CD4-positive, alpha-beta T cell treated with Interleukin-4 for 4 hours (primary cell): ENCODE measurements at regions not wholly inside any gene's neighbourhood (a gene's known extent, or its start where the extent isn't known, plus 50 kb on each side); places are given as distances from the start of the nearest gene placed in this dataset.

ENCODE experiments used
- DNase-seq: peaks from one replicate; pipeline ENCODE4 v3.0.0-alpha.2; 2020

DNA sequence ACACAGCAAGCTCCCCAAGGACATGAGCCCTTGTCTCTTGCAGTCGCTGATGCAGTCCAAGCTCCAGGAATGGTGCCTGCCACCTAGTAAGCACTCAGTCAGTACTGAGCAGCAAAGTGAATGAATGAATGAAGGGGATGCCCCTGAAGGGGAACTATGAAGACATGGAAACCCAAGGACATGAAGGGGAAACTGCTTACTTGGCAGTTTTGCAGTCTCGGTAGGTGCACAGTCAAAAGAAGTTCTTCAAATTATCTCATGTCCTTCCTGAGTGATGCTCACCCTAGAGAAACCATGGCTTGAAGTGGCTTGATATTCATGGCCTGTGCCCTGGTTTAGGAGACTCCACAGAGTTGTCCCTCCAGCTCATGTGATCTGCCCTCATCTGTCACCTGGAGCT, 102.1 kb upstream of the DLX2 start:
- DNase-seq, result no peak

DNA sequence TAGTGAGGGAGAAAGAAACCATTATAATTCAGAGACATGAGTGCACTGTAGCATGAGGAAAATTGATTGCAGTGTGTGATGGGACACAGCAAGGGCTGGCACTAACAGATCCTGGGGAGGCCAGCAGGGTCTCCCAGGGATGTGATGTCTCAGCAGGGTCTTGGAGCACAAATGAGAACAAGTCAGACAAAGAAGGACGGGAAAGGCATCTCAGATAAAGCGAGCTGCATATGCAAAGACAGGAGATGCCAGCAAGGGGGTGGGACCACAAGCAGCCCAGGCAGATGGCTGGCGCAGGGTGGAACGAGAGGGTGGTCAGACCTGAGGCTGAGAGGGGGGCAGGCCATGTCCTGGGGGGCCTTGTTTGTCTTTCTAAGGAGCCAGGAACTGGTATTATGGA, 102.6 kb upstream of the DLX2 start:
- DNase-seq, result no peak

DNA sequence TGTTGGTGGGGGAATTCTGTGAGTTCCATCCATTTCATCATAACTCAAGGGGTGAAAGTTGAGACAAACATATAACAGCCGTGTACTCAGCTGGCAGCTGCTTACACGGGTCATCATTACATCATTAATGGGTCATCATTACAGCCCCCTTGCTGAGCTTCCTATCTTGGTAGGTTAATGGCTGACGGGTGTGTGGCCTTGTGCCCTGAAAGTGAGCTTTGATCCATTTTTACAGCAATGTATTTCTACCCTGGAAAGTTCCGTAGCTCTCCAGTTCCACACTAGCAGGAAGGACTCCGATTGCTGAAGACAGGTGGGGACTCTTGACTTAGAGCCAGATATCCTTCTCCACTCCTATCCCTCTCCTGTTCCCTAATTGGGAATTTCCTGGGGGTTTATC, 105.2 kb upstream of the DLX2 start:
- DNase-seq, result no peak

DNA sequence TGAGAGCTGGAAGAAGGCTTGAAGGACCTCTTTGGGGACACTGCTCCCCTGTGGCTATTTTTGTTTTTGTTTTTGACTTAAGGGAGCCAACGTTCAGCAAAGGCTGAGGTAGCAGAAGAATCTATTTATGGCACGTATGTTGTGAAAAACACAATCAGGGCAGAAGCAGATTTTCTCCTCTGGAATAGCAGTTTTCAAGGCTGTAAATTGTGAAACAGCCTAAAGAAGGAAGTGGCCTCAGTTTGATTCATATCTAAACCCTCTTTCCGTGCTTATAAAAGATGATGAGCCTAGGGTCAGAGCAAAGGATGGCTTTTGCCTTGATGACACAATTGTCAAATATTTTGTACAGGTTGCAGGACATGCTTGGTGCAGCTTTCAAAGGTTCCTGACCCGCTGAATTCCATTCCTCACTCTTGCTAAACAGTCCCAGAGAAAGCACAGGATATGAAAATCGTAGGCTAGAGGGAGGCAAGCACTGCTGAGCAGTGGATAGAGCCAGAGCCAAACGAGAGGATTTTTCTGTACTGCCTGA, 106.2 kb upstream of the DLX2 start:
- DNase-seq, result no peak

DNA sequence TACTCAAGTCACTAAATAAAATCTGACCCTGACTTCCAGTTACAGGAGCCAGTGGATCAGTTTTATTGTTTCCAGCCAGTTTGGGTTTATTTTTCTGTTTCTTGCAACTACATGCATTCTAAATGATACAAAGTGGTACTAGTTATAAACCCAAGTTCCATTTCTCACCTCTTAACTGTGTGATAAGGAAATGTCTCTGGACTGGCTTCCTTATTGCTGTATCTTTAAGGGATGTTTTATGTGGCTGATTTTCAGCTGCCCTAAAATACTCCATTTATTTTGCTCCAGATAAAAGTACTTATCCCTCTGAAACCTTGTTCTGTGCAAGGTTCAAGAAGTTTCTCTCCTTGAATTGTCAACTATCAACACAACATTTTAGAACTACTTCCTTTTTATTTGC, 107.9 kb upstream of the DLX2 start:
- no peak for DNase-seq

DNA sequence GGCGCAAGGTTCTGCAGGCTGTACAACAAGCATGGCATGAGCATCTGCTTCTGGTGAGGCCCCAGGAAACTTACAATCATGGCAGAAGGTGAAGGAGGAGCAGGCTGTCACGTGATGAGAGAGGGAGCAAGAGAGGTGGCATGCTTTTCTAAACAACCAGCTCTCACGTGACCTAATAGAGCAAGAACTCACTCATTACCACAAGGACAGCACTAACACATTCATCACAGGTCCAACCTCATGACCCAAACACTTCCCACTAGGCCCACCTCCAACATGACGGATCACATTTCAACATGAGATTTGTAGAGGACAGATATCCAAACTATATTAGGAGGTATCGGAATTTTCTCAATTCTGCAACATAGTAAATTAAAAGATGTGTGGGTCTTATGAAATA, 108.8 kb upstream of the DLX2 start:
- no peak for DNase-seq

DNA sequence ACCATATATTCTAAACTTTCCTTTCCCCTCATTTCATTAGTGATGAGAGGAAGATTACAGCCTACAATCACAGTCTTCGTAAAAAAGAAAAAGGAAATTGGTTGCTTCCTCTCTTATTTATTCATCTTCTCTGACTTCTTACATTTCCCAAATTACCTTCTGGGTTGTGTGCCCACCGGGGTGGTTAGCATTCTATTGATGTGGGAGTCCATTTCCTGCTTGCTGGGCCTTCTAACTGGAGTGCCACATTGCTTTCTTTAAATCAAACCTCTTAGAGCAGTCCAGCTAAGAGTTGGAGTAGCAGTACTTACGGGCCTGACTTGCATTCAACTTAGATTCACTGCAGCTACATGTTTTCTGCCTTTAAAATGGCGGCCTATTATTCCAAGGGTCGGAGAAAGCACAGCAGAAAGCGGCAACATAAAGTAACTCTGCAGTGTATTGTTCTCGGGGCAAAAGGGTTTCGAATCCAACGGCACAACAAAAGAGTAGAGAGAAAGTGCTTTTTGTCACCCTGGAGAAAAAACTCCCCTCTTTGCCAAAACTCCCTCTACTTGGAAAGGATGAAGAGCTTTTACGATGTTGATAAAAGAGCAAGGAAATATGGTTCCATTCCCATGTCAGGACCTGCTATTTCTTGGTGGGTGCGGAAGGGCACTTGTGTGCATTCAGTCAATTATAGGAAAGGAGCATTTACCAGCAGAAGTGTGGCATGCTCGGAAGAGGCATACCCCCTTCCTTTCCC, 110.6 kb upstream of the DLX2 start:
- DNase-seq, result no peak

DNA sequence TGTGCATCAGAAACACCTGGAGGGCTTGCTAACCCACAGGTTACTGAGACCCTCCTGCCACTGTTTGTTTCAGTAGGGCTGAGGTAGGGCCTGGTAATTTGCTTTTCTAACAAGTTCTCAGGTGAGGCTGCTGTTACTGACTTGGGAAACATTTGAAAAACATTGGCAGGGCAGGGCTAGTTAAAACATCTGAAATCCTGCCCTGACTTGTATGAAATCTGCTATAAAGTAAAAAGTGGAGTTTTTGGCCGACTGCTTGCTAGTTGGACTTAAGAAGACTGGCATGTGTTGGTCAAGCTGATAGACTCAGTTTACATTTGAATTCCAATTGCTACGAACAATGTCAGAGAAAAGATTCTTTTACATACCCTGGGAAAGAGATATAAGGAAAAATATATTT, 111.6 kb upstream of the DLX2 start:
- no peak for DNase-seq

DNA sequence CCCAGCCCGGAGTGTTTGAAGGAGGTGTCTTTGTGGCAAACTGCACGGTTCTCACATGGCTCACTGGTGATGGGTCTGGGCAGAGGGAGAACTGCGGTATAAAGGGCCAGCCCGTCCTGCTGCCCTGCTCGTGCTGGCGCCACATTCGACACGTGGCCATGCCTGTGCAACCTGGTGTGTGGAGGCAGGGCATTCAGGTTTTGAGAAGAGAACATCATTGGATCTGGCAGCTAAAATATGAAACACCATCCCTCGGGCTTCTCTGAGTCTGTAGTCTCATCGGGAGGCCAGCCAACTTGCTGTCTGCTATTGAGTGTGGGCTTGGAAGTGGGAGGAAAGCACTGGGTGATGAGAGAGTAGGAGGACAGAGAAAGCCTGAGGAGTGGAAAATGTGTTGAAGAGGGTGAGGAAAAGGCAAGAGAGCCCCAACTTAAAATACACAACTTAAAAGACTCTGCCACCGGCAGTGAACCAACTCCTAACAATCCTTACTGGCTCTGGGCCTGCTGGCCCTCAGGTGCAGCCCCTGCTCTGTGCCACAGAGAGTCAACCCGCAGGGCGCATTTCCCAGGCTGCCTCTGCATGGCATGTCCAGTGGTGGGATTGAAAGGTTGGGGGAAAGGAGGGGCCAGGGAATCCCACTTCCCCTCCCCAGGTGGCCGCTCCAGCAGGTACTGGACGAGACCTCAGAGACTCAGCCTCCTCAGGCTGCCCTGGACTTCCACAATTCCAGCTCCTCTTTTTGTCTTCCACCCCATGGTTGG, 112.7 kb upstream of the DLX2 start:
- DNase-seq, result no peak

DNA sequence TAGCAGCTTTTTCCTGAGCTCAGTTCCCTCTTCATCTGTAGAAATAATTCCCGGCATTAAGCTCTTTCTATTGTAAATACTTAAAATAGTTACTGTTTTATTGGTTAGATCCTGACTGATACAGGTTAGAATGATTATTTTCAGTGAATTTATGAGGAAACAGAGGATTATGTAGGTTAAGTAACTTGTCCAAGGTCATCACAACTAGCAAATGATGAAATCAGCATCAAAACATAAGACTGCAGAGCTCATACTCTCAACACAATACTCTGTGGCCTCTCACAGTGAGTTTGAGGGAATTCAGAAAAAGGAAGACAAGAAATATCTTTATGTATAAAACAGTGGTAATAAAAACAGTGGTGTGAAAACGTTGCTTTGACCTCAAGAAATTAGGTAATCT, 113.2 kb upstream of the DLX2 start:
- DNase-seq, result no peak

DNA sequence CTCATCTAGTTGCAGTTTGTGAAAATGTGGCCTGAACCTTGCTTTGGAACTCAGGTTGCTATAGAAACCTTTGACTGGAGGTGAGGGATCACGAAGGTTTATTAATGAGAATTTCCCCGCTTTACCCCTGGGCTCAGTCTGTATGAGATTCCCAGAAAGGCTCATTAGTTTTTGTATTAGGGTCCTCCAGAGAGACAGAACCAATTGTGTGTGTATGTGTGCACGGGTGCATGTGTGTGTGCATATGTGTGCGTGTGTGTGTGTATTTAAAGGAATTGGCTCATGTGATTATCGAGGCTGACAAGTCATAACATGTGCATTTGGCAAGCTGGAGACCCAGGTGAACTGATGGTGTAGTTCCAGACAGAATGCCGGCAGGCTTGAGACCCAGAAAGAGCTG, 113.8 kb upstream of the DLX2 start:
- no peak for DNase-seq

DNA sequence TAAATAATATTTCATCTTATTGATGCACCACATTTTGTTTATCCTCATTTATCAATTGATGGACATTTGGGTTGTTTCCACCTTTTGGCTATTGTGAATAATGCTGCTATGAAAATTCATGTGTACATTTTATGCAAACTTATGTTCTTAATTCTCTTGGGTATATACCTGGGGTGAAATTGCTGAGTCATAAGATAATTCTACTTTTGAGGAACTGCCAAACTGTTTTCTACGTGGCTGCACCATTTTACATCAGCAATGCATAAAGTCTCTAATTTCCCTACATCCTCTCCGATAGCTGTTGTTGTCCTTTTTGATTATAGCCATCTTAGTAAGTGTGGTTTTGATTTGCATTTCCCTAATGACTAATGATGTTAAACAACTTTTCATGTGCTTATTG, 116.5 kb upstream of the DLX2 start:
- DNase-seq, result no peak

DNA sequence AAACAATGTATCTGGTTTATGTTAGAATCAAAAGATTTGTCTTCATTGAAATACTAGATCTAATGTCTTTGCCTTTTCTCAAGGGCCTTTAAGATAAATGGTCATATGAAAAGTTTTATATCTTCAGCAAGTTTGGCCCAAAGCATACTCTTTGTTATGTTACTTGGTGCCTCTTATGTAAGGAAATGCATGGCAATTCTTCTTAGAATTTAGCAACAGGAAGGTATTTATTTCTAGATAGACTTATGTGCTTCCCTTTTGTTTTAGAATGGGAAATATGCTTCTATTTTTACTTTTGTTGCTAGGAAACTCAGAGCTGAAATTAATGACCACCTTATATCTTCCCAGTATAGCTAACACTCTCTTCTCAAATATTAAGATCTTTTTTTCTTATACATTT, 117.4 kb upstream of the DLX2 start:
- no peak for DNase-seq

DNA sequence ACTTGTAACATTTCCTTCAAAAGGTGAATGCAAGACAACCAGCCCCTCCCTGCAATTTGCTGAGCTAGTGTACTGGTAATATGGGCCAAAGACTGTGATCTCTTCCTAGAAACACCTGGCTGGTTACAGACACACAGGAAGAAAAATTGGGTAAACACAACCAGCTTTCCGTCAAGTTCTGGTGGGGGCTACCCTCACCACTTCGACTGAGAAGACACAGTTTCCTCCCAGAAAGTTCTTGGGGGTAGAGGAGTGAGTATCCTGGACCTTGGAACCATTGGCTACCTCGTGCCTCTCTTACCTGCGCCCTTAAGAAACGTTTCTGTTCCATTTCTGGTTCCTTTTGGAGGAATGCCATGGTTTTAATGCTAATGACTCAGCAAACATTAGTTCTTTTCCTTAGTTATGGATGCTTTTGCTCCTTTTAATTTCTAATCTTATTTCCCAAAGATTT, 120.9 kb upstream of the DLX2 start:
- DNase-seq, result peak; percentile 34

DNA sequence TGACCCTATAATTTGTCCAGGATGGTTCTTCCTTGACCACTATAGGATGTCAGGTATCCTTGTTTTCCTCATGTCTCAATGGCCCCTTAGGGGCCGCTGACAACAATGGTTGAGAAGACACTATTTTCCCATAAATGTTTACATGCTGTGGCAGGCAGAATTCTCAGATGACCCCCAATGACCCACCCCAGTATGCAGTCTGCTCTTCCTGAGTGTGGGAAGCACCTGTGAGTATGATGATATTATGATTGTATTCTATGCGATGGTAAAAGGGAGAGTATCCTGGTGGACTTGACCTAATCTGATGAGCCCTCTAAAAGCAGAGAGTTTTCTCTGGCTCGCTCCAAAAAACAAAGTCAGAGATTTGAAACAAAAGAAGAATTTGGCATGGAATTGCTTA, 123.1 kb upstream of the DLX2 start:
- DNase-seq, result no peak

DNA sequence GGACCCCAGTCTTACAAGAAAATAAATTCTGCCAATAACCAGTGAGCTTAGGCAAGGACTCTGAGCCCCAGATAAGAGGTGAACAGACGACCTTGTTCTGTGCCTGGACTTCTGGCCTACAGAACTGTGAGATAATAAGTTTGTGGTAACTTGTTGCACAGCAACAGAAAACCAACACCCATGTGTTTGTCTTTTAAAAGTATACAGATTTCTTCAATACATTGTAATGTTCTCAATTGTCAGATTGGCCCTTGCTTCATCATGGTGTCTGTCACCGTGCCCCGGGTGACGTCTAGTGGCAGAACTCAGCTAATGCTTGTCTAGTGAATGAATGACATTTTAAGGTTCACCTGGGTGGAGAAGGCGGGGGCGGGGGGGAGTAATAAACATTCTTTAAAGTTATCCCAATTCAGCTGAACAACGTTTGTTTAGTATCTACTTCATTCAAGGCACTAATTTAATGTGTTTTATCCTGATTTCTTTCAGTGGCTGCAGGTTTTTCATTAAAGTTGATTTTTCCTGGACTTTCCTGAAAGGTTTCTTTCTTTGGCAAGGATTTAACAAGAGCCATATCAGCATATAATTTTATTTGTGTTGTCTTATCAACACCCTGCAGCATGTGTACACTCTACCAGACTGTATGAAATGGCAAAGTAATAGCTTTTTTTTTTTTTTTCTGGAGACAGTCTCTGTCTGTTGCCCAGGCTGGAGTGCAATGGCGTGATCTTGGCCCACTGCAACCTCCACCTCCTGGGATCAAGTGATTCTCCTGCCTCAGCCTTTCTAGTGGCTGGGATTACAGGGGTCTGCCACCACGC, 123.8 kb upstream of the DLX2 start:
- peak; percentile 43 for DNase-seq

DNA sequence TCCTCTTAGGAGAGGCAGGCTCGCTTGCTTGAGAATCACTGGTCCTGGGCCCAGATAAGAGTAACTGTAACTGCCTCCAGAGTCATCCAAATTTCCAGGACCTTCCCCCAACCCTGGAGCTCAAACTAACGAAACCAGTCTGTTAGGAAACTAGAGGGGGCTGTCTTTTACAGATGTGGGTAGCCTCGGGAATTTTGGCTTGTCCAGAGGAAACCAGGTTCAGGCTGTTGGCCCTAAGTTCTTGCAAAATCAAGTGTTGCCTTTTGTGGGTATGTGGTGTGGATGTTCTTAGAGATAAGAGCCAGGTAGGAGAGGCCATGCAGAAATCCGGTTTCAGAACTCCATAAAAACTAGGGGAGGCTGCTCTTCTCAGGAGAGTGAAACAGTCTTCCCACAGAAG, 125.0 kb upstream of the DLX2 start:
- no peak for DNase-seq

DNA sequence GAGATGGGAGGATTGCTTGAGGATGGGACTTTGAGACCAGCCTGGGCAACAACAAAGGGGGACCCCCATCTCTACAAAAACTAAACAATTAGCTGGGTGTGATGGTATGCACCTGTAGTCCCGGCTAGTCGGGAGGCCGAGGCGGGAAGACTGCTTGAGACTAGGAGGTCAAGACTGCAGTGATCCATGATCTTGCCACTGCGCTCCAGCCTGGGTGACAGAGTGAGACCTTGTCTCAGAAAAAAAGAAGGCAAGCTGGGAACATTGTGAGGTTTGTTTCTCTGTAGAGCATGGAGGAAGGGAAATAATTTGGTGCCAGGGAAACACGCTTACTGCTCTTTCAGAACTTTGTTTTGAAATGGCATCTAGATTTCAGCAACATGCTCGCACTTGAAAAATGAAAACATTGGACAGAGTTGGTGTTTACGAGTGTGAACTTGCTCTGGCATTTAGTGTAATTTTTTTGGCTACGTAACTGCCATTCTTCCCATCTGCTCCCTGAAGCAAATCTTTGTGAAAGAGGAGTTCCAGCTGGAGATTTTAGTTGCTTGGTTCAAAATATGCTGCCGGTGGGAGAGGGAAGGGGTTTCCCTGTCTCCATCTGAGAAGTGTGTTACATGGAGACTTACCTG, 125.6 kb upstream of the DLX2 start:
- DNase-seq, result no peak

DNA sequence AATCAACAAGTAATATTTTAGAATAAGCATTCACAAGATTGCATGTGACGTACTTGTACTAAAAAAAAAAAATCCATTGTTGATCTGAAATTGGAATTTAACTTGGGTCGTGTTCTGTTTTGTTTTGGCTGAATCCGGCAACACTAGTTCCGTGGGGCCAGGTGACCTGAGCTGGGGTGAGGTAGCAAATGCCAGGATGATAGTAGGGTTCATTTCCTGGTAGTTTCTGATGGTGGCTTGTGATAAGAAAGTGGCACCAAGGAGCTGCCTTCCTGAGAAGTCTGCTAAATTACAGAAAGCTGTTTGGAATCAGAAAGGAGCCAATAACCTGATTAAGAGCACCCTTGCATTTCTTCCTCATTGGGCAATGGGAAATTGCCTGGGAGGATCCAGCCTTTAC, 126.4 kb upstream of the DLX2 start:
- DNase-seq, result no peak

DNA sequence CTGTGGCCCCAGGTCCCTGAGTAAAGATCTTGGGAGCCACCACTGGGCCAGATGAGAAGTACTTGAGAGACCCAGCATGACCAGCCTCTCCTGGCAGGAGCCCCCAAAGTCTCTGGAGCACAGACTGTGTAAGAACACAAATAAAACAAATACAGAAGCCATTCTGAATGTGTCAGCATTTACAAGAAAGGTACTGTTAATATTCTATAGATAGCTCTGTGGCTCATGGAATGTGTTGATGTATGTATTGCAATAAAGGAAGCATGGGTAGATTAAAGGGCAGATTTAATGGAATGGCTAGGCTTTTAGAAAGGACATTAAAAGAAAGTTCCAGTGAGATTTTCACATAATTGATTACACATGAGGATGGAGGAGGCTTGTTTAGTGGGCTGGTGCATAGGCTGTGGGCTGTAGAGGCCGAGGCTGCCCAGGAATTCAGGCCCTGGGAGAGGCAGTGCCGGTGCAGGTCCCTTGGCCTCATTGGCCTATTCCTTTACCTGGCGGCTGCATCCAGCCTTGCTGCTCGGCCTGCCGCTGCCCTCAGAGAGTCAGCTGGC, 127.7 kb upstream of the DLX2 start:
- DNase-seq, result no peak

DNA sequence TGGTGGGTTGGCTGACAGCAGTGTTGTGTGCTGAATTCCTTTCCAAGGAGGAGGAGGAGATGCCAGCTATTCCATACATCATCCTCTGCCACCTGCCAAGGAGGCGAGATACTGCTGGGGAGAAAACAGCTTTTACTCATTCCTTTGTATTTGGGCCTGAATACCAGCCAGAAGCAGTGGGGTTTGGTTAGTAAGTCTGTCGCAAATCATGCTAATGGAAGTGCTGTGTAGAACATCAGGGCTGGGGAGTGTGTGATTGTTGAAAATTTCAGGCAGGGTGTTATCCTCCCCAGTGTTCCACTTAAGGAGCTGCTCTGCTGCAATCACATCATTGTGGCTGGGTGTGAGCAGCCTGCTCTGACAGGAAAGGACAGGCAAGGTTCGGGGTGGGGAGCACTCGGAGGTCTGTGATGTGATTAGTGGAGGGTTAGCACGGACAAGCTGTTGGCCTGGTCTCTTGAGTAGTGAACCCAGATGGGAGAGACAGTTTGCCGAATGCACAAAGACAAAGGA, 128.2 kb upstream of the DLX2 start:
- no peak for DNase-seq

DNA sequence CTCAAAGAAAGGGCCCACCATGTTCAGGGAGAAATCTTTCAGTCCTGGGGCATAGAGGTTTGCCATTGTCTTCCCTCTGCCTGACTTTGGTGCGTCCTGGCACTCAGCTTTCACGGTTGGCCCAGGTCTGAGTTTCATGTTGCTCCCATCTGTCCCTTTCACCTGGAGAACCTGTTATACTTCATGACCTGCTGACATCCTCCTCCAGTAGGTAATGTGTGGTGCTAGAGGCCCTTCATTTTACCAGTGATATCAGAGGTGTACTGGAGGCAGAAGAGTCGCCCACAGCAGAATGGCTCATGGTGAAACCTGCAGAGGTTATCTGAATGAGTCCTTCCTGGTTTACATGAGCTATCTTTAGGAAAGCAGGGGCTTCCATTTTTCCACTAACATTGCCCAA, 128.8 kb upstream of the DLX2 start:
- no peak for DNase-seq
